Medulla oblongata (tissue), 1 donor: ENCODE measurements at regions not wholly inside any gene's neighbourhood (a gene's known extent, or its start where the extent isn't known, plus 50 kb on each side); places are given as distances from the start of the nearest gene placed in this dataset.
"Not testable (repeated sequence)": the region's sequence is repeated elsewhere in the genome, so short reads cannot be mapped to it uniquely, and the experiment has no call there.

Experiments
- DNase-seq: peaks from one replicate; pipeline ENCODE4 v3.0.0-alpha.2; 2015; ENCODE audit errors: extremely low spot score

- not testable (repeated sequence) for DNase-seq
Observed at GRCh38 chr1:30361890-30362602, 361.3 kb downstream of the MATN1 start.

GRCh38 chr1:30360753-30361152, 362.6 kb downstream of the MATN1 start:
- no peak for DNase-seq

- DNase-seq, result no peak
Observed at GRCh38 chr1:30360281-30360680, 363.1 kb downstream of the MATN1 start.

- no peak for DNase-seq
Observed at GRCh38 chr1:30359539-30360220, 363.7 kb downstream of the MATN1 start.

GRCh38 chr1:30358500-30358899, 364.9 kb downstream of the MATN1 start:
- DNase-seq, result no peak

- no peak for DNase-seq
Observed at GRCh38 chr1:30356839-30357238, 366.5 kb downstream of the MATN1 start.

- DNase-seq, result no peak
Observed at GRCh38 chr1:30354410-30354809, 369.0 kb downstream of the MATN1 start.

GRCh38 chr1:30353637-30354036, 369.7 kb downstream of the MATN1 start:
- no peak for DNase-seq

- DNase-seq, result no peak
Observed at GRCh38 chr1:30348147-30348546, 375.2 kb downstream of the MATN1 start.

GRCh38 chr1:30345491-30346130, 377.8 kb downstream of the MATN1 start:
- DNase-seq, result no peak

- no peak for DNase-seq
Observed at GRCh38 chr1:30343562-30343961, 379.8 kb downstream of the MATN1 start.

- DNase-seq, result no peak
Observed at GRCh38 chr1:30342535-30343141, 380.7 kb downstream of the MATN1 start.

- no peak for DNase-seq
Observed at GRCh38 chr1:30340934-30341333, 382.5 kb downstream of the MATN1 start.

GRCh38 chr1:30339866-30340265, 383.5 kb downstream of the MATN1 start:
- no peak for DNase-seq

- no peak for DNase-seq
Observed at GRCh38 chr1:30338765-30339164, 384.6 kb downstream of the MATN1 start.

GRCh38 chr1:30337324-30337620, 386.1 kb downstream of the MATN1 start:
- no peak for DNase-seq

GRCh38 chr1:30336550-30337323, 386.6 kb downstream of the MATN1 start:
- DNase-seq, result no peak

GRCh38 chr1:30335997-30336390, 387.4 kb downstream of the MATN1 start:
- DNase-seq, result no peak

- DNase-seq, result no peak
Observed at GRCh38 chr1:30335389-30335996, 387.9 kb downstream of the MATN1 start.

GRCh38 chr1:30334767-30335166, 388.6 kb downstream of the MATN1 start:
- no peak for DNase-seq
